Suprapubic skin (tissue), 4 donors: ENCODE measurements at regions not wholly inside any gene's neighbourhood (a gene's known extent, or its start where the extent isn't known, plus 50 kb on each side); places are given as distances from the start of the nearest gene placed in this dataset.

Source experiments
- DNase-seq, 2 donors: peaks; one replicate each; pipeline ENCODE4 v3.0.0-alpha.2; 2019; ENCODE audit warnings: low spot score in 2 of 2
- H3K27ac ChIP-seq: fragments of 200-600 bp; sonication (generic); one replicate; pipeline ENCODE4 v1.5.1; 2019
- H3K27me3 ChIP-seq: fragments of 200-600 bp; sonication (generic); one replicate; pipeline ENCODE4 v1.5.1; 2019
- H3K36me3 ChIP-seq: fragments of 200-600 bp; sonication (generic); one replicate; pipeline ENCODE4 v1.5.1; 2019
- H3K4me1 ChIP-seq: fragments of 200-600 bp; sonication (generic); one replicate; pipeline ENCODE4 v1.5.1; 2019
- H3K4me3 ChIP-seq: fragments of 200-600 bp; sonication (generic); one replicate; pipeline ENCODE4 v1.5.1; 2019; ENCODE audit warnings: mild to moderate bottlenecking
- H3K9me3 ChIP-seq: fragments of 200-600 bp; sonication (generic); one replicate; pipeline ENCODE4 v1.5.1; 2019
- CTCF ChIP-seq, 2 donors: fragments of 200-600 bp in 1 of 2; fragments of 450-650 bp in 1 of 2; sonication (generic) in 1 of 2; IDR thresholded peaks; one replicate each; pipeline ENCODE4 v1.5.1; 2016 to 2019; ENCODE audit warnings: antibody characterized with exemption in 2 of 2, mild to moderate bottlenecking in 1 of 2, moderate library complexity in 1 of 2
- EP300 ChIP-seq: sonication (generic); formaldehyde crosslinking; IDR thresholded peaks from one replicate; pipeline ENCODE4 v1.6.1; 2017; ENCODE audit warnings: antibody characterized with exemption
- POLR2A ChIP-seq, 2 donors: fragments of 450-650 bp; IDR thresholded peaks; one replicate each; pipeline ENCODE4 v1.6.1; 2017; ENCODE audit warnings: antibody characterized with exemption in 2 of 2, mild to moderate bottlenecking in 2 of 2, moderate library complexity in 2 of 2
- POLR2AphosphoS5 ChIP-seq, 3 donors: sonication (generic); formaldehyde crosslinking; IDR thresholded peaks; one replicate each; pipeline ENCODE4 v1.6.1; 2017; ENCODE audit warnings: antibody characterized with exemption in 3 of 3
- WGBS: methylation state at CpG from one replicate; pipeline ENCODE4 v1.1.5; 2018; 5-methylcytosine and 5-hydroxymethylcytosine counted together

GRCh38 chr1:95703046-95703445, 469.0 kb downstream of the RWDD3 start:
- Histone ChIP-seq H3K27ac (no peak overlapping the region), H3K27me3 (no peaks in the 10 kb centered on the region), H3K4me3 (no peak overlapping the region), H3K36me3 (no peaks in the 10 kb centered on the region), H3K4me1 (no peaks in the 10 kb centered on the region), H3K9me3 (peaks cover 22% of the 10 kb centered on the region)
- TF ChIP-seq POLR2AphosphoS5 (IDR thresholded peaks at IDR 0.05) = no peak
- TF ChIP-seq CTCF (IDR thresholded peaks at IDR 0.05) = no peak
- no peak for TF ChIP-seq POLR2A (IDR thresholded peaks at IDR 0.05)
- TF ChIP-seq EP300 = no peak
- no peak for DNase-seq

DNA sequence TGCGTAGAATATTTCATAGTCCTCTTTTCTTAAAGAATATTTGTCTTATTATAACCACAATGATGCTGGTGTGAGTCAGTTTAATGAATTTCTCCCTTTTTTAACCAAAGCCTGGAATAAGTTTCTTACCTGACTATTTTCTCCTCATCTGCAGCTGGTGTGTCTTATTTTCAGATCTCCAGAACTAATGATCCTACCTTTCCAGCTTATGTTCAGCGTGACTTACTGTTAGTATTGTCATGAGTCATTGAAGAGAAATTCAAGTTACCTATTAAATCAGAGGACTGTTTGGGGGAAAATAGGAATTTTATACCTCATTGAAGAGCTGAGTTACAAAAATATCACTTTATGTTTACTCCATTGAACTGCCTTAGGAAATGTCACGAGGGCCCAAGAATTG, 482.1 kb downstream of the RWDD3 start:
- no peak for DNase-seq
- H3K36me3 ChIP-seq = no peaks in the 10 kb centered on the region
- no peak overlapping the region for H3K4me3 ChIP-seq
- 89% methylated on average over 3 of the region's 3 CpGs for WGBS
- H3K27me3 ChIP-seq = no peaks in the 10 kb centered on the region
- TF ChIP-seq EP300 (no peak), CTCF (IDR thresholded peaks at IDR 0.05) (no peak), POLR2A (IDR thresholded peaks at IDR 0.05) (no peak), POLR2AphosphoS5 (IDR thresholded peaks at IDR 0.05) (no peak)
- H3K27ac ChIP-seq = no peak overlapping the region
- H3K9me3 ChIP-seq = no peaks in the 10 kb centered on the region
- no peaks in the 10 kb centered on the region for H3K4me1 ChIP-seq

- Histone ChIP-seq H3K4me1 (no peaks in the 10 kb centered on the region), H3K27ac (no peak overlapping the region), H3K36me3 (no peaks in the 10 kb centered on the region), H3K27me3 (no peaks in the 10 kb centered on the region), H3K9me3 (no peaks in the 10 kb centered on the region), H3K4me3 (no peak overlapping the region)
- TF ChIP-seq POLR2AphosphoS5 (IDR thresholded peaks at IDR 0.05) = no peak
- no peak for TF ChIP-seq CTCF (IDR thresholded peaks at IDR 0.05)
- TF ChIP-seq EP300 = no peak
- no peak for TF ChIP-seq POLR2A (IDR thresholded peaks at IDR 0.05)
- WGBS = 79% methylated on average over 5 of the region's 5 CpGs
- DNase-seq = no peak
Observed at GRCh38 chr1:95716550-95716949, 482.5 kb downstream of the RWDD3 start.

GRCh38 chr1:95723346-95723745, 489.3 kb downstream of the RWDD3 start:
- no peak overlapping the region for H3K4me3 ChIP-seq
- no peak for DNase-seq
- no peak overlapping the region for H3K27ac ChIP-seq
- TF ChIP-seq POLR2AphosphoS5 (IDR thresholded peaks at IDR 0.05) (no peak), EP300 (no peak)
- no peaks in the 10 kb centered on the region for H3K36me3 ChIP-seq
- 64% methylated on average over 1 of the region's 1 CpG for WGBS
- H3K27me3 ChIP-seq = no peaks in the 10 kb centered on the region
- H3K9me3 ChIP-seq = no peaks in the 10 kb centered on the region
- peaks cover 7% of the 10 kb centered on the region for H3K4me1 ChIP-seq

- Histone ChIP-seq H3K9me3 (no peaks in the 10 kb centered on the region), H3K27ac (no peak overlapping the region), H3K4me3 (no peak overlapping the region), H3K4me1 (peaks cover 10% of the 10 kb centered on the region), H3K27me3 (no peaks in the 10 kb centered on the region), H3K36me3 (no peaks in the 10 kb centered on the region)
- WGBS = 53% methylated on average over 2 of the region's 2 CpGs
- TF ChIP-seq CTCF (IDR thresholded peaks at IDR 0.05) (no peak), EP300 (no peak), POLR2A (IDR thresholded peaks at IDR 0.05) (no peak), POLR2AphosphoS5 (IDR thresholded peaks at IDR 0.05) (no peak)
- DNase-seq = no peak
Observed at GRCh38 chr1:95728841-95729240, 494.8 kb downstream of the RWDD3 start.

GRCh38 chr1:95730986-95731385, 497.0 kb downstream of the RWDD3 start:
- Histone ChIP-seq H3K36me3 (no peaks in the 10 kb centered on the region), H3K9me3 (no peaks in the 10 kb centered on the region), H3K27me3 (no peaks in the 10 kb centered on the region), H3K4me1 (peaks cover 8% of the 10 kb centered on the region), H3K27ac (no peak overlapping the region), H3K4me3 (no peak overlapping the region)
- TF ChIP-seq EP300 (no peak), CTCF (IDR thresholded peaks at IDR 0.05) (no peak)
- 58% methylated on average over 3 of the region's 3 CpGs for WGBS
- DNase-seq = no peak
